ELF-1 (cell line): ENCODE measurements at regions not wholly inside any gene's neighbourhood (a gene's known extent, or its start where the extent isn't known, plus 50 kb on each side); places are given as distances from the start of the nearest gene placed in this dataset.

Source experiments
- DNase-seq: peaks from one replicate; pipeline ENCODE4 v3.0.0-alpha.2; 2016; ENCODE audit warnings: low read depth, low spot score

DNA sequence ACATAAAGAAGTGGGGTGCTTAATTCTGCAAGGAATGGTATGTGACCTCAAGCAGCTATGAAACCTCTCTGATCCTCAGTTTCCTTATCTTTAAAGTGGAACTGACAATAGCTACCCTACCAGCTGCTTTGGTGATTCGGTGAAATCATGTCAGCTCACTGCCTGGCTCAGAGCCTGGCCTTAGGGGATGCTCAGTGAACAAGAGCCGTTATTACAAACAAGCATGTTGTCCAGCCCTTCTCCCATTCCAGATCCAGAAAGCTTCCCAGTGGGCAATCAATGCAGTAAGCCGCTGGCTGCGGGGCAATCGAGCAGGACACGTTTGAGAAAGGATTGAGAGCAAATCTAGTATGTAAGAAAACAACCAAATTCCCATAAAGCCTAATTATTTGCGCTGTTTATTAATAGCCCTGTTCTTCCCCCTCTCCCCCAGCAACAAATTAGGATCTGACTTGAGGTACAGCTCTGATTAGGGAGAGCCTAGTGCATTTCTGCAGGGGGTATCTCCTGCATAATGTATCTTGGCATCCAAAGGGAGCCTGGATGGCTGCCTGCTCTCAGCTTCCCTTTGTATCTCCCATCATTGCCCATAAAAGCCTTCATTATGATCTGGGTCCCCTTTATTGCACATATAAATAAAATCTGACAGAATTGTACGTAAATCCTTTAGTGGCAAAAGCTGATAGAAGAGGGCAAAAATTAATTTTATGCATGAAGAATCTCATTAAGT lies 371.4 kb downstream of the TMEM232 start:
- peak; percentile 14 for DNase-seq

DNA sequence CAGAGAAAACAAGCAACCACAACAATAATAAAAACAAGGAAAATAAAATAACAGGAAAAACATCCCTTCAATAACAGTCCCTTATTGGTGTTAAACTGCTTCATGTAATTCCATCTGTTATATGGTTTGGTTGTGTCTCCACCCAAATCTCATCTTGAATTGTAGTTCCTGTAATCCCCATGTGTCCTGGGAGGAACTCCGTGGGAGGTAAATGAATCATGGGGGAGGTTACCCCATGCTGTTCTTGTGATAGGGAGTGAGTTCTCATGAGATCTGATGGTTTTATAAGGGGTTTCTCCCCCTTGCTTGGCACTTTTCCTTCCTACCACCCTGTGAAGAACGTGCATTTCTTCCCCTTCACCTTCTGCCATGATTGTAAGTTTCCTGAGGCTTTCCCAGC lies 369.8 kb downstream of the TMEM232 start:
- no peak for DNase-seq

DNA sequence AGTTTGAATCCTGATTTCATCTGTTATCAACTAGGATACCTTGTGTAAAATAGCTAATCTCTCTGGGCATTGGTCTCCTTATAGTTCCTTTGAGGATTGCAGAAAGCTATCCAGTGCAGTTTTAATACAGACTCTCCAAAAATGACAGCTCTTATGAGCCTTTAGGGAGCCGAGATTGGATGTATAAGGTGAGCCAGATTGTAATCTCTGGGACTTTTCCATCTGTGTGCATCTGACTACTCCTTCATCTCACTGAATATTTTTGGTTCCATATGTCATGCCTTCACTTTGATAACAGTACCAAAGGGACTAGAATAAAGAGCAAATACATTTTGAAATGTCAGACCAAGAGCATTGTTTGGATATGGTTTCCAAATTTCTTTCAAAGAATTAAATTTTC lies 367.2 kb downstream of the TMEM232 start:
- no peak for DNase-seq

DNA sequence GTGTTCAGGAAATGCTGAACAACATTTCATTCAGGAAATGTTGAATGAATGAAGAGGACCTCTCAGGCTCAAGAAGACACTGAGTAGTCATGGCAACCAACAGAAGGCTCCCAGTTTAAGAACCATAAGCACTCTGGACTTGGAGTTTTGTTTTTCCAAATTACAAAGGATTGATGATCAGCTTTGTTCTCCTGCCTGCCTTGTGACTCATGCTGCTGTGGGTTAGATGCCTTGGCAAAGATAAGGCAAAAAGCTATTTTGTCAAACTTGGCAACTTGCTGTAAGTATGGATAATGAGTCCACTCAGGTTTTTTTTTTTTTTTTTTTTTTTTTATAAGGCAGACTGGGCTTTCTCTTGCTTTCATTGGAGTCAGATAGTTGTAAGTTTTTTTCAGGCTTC lies 365.0 kb downstream of the TMEM232 start:
- no peak for DNase-seq

DNA sequence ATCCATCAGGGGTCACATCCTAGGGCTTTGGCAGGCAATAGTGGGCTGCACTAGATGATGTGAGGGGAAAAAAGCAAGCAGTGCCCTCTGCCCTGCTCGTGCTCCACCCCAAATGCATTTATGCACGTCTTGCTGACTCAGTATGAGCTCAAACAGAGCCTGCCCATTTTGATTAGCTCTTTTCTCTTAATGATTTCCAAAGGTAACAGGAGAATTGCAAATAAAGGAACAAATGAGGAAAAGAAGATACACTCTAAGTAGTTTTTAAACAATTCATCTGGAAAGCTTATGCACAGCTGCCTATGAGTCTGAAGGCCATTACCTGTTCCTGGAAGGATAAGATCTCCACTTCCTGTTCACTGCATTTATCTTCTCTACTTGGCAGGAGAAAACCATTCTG lies 364.2 kb downstream of the TMEM232 start:
- DNase-seq = no peak

DNA sequence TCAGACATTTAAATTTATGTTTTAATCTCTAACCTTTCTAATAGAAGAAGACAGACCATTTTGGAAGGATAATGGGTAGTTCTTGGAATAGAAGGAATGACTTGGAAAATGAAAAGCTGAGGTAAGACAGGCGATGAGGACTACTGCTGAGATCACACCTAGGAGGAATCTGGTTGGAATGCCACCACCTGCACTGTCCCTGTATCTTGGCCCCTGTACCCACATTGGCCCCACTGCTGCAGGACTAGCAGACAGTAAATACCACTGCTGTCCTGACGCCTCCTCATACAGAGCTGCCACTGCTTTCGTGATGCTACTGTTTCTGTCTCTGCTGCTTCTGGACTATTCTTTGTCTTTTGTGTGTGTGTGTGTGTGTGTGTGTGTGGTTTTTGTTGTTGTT lies 359.8 kb downstream of the TMEM232 start:
- DNase-seq = no peak
